ENCODE measurements at regions not wholly inside any gene's neighbourhood (a gene's known extent, or its start where the extent isn't known, plus 50 kb on each side); places are given as distances from the start of the nearest gene placed in this dataset.

DNA sequence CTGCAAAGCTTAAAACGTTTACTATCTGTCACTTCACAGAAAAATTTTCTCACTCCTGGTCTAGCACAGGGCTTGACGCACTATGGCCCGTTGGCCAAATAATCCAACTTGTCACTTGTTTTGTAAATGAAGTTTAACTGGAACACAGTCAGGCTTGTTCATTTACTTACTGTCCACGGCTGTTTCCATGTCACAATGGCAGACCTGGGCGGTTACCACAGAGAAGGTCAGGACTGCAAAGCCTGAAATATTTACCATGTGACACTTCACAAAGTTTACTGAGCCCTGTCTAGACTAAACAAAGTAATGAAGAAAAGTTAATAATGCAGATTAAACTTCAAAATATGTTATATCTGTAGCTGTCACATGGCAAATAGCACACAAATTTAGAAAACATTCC lies 273.0 kb upstream of the GYPC start:
- Histone ChIP-seq H3K9me3 (peaks cover 0 to 18% (median 8%) of the 10 kb centered on the region in 4 donors), H3K27me3 (no peaks in the 10 kb centered on the region), H3K4me3 (no peak overlapping the region), H3K4me1 (no peaks in the 10 kb centered on the region), H3K27ac (no peak overlapping the region), H3K36me3 (no peaks in the 10 kb centered on the region)
- TF ChIP-seq, protein P1, sequence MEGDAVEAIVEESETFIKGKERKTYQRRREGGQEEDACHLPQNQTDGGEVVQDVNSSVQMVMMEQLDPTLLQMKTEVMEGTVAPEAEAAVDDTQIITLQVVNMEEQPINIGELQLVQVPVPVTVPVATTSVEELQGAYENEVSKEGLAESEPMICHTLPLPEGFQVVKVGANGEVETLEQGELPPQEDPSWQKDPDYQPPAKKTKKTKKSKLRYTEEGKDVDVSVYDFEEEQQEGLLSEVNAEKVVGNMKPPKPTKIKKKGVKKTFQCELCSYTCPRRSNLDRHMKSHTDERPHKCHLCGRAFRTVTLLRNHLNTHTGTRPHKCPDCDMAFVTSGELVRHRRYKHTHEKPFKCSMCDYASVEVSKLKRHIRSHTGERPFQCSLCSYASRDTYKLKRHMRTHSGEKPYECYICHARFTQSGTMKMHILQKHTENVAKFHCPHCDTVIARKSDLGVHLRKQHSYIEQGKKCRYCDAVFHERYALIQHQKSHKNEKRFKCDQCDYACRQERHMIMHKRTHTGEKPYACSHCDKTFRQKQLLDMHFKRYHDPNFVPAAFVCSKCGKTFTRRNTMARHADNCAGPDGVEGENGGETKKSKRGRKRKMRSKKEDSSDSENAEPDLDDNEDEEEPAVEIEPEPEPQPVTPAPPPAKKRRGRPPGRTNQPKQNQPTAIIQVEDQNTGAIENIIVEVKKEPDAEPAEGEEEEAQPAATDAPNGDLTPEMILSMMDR (IDR thresholded peaks at IDR 0.05), result no peak
- TF ChIP-seq POLR2A (IDR thresholded peaks at IDR 0.05) (no peak), POLR2AphosphoS5 (IDR thresholded peaks at IDR 0.05) (no peak), EP300 (IDR thresholded peaks at IDR 0.05) (no peak)
- intact Hi-C loops (cut with DNase I; ENCODE audit: low total_unique reads), result no loop called here
- 24 to 50% (median 40%) methylated on average over 5 of the region's 5 CpGs for WGBS, 5 donors
- DNase-seq, result no peak

DNA sequence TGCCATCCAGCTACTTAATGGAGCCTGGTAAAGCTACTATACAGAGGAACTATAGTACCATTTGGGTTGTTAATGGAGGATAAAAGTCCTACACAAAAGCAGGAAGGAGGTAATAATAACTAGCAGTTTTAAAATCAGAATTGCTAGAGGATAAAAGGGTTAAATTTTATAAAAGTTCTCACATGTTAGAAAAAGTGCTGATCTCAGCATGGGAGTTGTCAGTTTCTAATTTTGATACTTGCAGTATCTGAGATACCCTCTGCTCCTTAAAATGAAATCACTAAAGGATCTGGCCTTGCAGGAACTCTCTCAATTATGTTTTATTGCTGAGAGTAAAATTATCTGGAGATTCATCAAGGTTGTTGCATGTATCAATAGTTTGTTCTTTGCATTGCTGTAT lies 272.2 kb upstream of the GYPC start:
- intact Hi-C loops (cut with DNase I; ENCODE audit: low total_unique reads), result no loop called here
- DNase-seq, result no peak
- H3K27me3 ChIP-seq, result no peaks in the 10 kb centered on the region
- TF ChIP-seq, protein P1 (IDR thresholded peaks at IDR 0.05), result no peak
- TF ChIP-seq EP300 (IDR thresholded peaks at IDR 0.05) (no peak), POLR2A (IDR thresholded peaks at IDR 0.05) (no peak), POLR2AphosphoS5 (IDR thresholded peaks at IDR 0.05) (no peak)
- H3K4me1 ChIP-seq, result no peaks in the 10 kb centered on the region
- no peak overlapping the region for H3K27ac ChIP-seq
- no peaks in the 10 kb centered on the region for H3K36me3 ChIP-seq
- H3K9me3 ChIP-seq, result peaks cover 0 to 22% (median 8%) of the 10 kb centered on the region in 4 donors
- H3K4me3 ChIP-seq, result no peak overlapping the region

DNA sequence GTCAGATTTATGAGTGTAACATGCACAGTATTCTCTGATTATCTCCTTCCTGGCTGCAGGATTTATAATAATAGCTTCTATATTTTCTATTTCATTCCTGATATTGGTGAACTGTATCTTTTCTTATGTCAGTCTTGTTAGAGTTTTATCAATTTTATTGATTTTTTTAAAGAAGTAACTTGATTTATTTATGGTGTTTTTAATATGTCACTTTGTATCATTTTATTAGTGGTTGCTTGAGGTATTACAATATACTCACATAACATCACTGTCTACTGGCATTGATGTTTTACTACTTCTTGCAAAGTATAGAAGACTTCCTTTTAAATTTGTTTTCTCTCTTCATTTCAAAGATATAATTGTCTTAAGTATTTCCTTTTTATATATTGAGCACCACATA lies 270.5 kb upstream of the GYPC start:
- Histone ChIP-seq H3K27ac (no peak overlapping the region), H3K36me3 (no peaks in the 10 kb centered on the region), H3K4me1 (no peaks in the 10 kb centered on the region), H3K9me3 (peaks cover 0 to 22% (median 8%) of the 10 kb centered on the region in 4 donors), H3K27me3 (no peaks in the 10 kb centered on the region), H3K4me3 (no peak overlapping the region)
- DNase-seq, result no peak
- TF ChIP-seq EP300 (IDR thresholded peaks at IDR 0.05) (no peak), POLR2A (IDR thresholded peaks at IDR 0.05) (no peak), POLR2AphosphoS5 (IDR thresholded peaks at IDR 0.05) (no peak)
- TF ChIP-seq, protein P1 (IDR thresholded peaks at IDR 0.05), result no peak
- intact Hi-C loops (cut with DNase I; ENCODE audit: low total_unique reads), result no loop called here

DNA sequence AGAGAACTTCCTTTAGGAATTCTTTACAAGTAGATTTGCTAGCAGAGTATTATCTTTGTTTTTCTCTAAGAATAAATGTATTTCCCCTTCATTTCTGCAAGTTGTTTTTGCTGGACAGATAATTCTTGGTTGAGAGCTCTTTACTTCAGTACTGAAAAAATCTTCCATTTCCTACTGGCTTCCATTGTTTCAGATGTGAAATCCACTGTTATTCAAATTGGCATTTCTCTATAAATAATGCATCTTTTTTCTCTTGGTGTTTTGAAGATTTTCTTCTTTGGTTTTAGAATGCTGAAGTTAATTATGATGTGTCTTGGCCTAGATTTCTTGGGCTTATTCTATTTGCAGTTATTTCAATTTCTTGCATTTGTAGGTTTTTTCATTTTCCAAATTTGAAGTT lies 270.0 kb upstream of the GYPC start:
- Histone ChIP-seq H3K4me3 (no peak overlapping the region), H3K9me3 (peaks cover 0 to 22% (median 8%) of the 10 kb centered on the region in 4 donors), H3K27me3 (no peaks in the 10 kb centered on the region), H3K36me3 (no peaks in the 10 kb centered on the region), H3K4me1 (no peaks in the 10 kb centered on the region), H3K27ac (no peak overlapping the region)
- intact Hi-C loops (cut with DNase I; ENCODE audit: low total_unique reads), result no loop called here
- TF ChIP-seq POLR2AphosphoS5 (IDR thresholded peaks at IDR 0.05) (no peak), EP300 (IDR thresholded peaks at IDR 0.05) (no peak), POLR2A (IDR thresholded peaks at IDR 0.05) (no peak)
- TF ChIP-seq, protein P1 (IDR thresholded peaks at IDR 0.05), result no peak
- no peak for DNase-seq

Measured in stomach (tissue), 8 donors.